HL-60 (cell line): ENCODE measurements at regions not wholly inside any gene's neighbourhood (a gene's known extent, or its start where the extent isn't known, plus 50 kb on each side); places are given as distances from the start of the nearest gene placed in this dataset.
A peak's percentile ranks its signal among the peaks of the same experiment; 100 is the strongest.

Experiments used
- DNase-seq, 2 experiments: peaks; one replicate each; pipeline ENCODE4 v3.0.0-alpha.2; 2010 to 2020; ENCODE audit warnings: low read depth in 1 of 2, low spot score in 1 of 2
- H3K27ac ChIP-seq: fragments of 250-450 bp; sonication (Bioruptor Pico); replicated peaks from 2 replicates; pipeline ENCODE4 v1.5.1; 2020; ENCODE audit warnings: mild to moderate bottlenecking, moderate library complexity
- H3K27me3 ChIP-seq: fragments of 250-450 bp; sonication (Bioruptor Pico); 2 replicates; pipeline ENCODE4 v1.5.1; 2021; ENCODE audit warnings: mild to moderate bottlenecking, moderate library complexity; ENCODE audit not compliant: insufficient read depth, poor library complexity, severe bottlenecking
- H3K4me3 ChIP-seq: replicated peaks from 2 replicates; pipeline ENCODE4 v1.5.1; 2011; ENCODE audit warnings: mild to moderate bottlenecking, control low read depth, low read length; ENCODE audit not compliant: insufficient read depth
- GABPA ChIP-seq: IDR thresholded peaks from 2 replicates; pipeline ENCODE4 v1.6.1; 2012; ENCODE audit warnings: low read depth
- POLR2AphosphoS5 ChIP-seq: IDR thresholded peaks from 2 replicates; pipeline ENCODE4 v1.6.1; 2012; ENCODE audit warnings: low read depth
- SPI1 ChIP-seq: IDR thresholded peaks from 2 replicates; pipeline ENCODE4 v1.6.1; 2012; ENCODE audit warnings: low read depth, mild to moderate bottlenecking, borderline replicate concordance
- TF ChIP-seq, protein P1 (sequence below): IDR thresholded peaks from 2 replicates; pipeline ENCODE4 v1.6.1; 2012; ENCODE audit warnings: low read depth; ENCODE audit not compliant: insufficient replicate concordance
- TF ChIP-seq, protein P2 (sequence below): IDR thresholded peaks from one replicate; pipeline ENCODE4 v1.5.1; 2011; ENCODE audit warnings: low read length, control low read depth, inconsistent platforms; ENCODE audit not compliant: insufficient read depth

DNA sequence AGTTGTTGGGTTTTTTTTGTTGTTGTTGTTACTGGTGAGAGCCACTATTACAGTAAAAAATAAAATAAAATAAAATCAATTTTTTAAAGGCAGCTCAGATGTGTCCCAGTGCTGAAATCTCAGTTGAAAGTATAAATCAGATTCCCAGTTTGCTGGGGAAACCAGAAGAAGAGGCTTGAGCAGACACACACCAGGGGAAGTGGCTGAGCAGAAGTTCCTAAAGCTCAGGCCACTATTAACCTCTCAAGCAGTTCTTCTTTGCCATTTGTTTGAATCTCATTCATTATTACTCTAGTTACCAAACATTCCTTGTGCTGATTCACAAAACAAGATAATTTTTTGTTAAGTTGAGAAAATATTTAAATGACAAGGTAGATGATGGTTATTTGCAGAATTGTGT is 70.9 kb upstream of the ZSWIM6 start:
- DNase-seq: no peak
- Histone ChIP-seq H3K4me3 (no peak overlapping the region), H3K27me3 (no peaks in the 10 kb centered on the region), H3K27ac (no peak overlapping the region)
- TF ChIP-seq GABPA (no peak), POLR2AphosphoS5 (no peak), SPI1 (no peak)
- TF ChIP-seq, protein P1, sequence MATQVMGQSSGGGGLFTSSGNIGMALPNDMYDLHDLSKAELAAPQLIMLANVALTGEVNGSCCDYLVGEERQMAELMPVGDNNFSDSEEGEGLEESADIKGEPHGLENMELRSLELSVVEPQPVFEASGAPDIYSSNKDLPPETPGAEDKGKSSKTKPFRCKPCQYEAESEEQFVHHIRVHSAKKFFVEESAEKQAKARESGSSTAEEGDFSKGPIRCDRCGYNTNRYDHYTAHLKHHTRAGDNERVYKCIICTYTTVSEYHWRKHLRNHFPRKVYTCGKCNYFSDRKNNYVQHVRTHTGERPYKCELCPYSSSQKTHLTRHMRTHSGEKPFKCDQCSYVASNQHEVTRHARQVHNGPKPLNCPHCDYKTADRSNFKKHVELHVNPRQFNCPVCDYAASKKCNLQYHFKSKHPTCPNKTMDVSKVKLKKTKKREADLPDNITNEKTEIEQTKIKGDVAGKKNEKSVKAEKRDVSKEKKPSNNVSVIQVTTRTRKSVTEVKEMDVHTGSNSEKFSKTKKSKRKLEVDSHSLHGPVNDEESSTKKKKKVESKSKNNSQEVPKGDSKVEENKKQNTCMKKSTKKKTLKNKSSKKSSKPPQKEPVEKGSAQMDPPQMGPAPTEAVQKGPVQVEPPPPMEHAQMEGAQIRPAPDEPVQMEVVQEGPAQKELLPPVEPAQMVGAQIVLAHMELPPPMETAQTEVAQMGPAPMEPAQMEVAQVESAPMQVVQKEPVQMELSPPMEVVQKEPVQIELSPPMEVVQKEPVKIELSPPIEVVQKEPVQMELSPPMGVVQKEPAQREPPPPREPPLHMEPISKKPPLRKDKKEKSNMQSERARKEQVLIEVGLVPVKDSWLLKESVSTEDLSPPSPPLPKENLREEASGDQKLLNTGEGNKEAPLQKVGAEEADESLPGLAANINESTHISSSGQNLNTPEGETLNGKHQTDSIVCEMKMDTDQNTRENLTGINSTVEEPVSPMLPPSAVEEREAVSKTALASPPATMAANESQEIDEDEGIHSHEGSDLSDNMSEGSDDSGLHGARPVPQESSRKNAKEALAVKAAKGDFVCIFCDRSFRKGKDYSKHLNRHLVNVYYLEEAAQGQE: no peak
- TF ChIP-seq, protein P2, sequence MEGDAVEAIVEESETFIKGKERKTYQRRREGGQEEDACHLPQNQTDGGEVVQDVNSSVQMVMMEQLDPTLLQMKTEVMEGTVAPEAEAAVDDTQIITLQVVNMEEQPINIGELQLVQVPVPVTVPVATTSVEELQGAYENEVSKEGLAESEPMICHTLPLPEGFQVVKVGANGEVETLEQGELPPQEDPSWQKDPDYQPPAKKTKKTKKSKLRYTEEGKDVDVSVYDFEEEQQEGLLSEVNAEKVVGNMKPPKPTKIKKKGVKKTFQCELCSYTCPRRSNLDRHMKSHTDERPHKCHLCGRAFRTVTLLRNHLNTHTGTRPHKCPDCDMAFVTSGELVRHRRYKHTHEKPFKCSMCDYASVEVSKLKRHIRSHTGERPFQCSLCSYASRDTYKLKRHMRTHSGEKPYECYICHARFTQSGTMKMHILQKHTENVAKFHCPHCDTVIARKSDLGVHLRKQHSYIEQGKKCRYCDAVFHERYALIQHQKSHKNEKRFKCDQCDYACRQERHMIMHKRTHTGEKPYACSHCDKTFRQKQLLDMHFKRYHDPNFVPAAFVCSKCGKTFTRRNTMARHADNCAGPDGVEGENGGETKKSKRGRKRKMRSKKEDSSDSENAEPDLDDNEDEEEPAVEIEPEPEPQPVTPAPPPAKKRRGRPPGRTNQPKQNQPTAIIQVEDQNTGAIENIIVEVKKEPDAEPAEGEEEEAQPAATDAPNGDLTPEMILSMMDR: no peak

DNA sequence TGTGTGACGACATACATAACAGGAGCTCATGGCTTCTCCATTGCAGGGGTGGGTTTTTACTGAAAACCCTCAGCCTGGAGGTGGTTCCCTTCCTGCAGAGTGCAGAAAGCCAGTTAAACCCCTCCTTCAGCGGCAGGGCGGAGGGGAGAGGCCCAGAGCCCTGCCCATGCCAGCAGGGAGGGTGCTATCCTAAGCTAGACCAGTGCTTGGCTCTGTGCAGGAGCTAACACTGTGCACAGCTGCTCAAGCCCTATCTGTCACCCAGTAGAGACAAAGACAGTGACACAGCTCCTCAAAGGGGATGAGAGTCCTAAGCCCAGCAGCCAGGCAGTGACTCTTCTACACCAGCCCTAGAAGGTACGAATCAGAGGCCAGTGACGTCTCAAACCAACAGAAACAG is 70.0 kb upstream of the ZSWIM6 start:
- H3K27ac ChIP-seq: no peak overlapping the region
- no peak for TF ChIP-seq GABPA
- no peak for TF ChIP-seq POLR2AphosphoS5
- TF ChIP-seq SPI1: no peak
- TF ChIP-seq, protein P2: no peak
- TF ChIP-seq, protein P1: no peak
- no peaks in the 10 kb centered on the region for H3K27me3 ChIP-seq
- H3K4me3 ChIP-seq: no peak overlapping the region
- peak in 1 of 2 experiments; percentile 2 for DNase-seq

DNA sequence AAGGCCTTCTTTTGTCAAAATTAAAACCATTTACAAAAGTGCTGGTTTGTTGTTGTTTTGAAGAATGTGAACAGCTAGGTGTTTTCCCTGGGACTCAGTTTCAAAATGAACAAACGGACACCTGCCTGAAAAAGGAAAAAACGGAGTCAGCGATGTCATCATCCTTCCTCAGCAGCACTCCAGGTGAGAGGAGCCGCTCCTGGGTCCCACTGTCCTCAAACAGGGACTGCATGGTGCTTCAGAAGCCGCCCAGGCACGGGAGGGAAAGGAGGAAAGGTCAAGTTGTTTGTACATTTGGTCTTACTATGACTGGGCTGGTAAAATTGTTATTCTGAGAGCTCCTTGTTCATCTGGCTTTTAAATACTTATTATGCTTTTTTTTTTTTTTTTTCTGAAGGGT is 69.0 kb upstream of the ZSWIM6 start:
- no peak for TF ChIP-seq SPI1
- TF ChIP-seq GABPA: no peak
- TF ChIP-seq POLR2AphosphoS5: no peak
- TF ChIP-seq, protein P2: no peak
- TF ChIP-seq, protein P1: no peak
- no peak for DNase-seq
- Histone ChIP-seq H3K27ac (no peak overlapping the region), H3K27me3 (no peaks in the 10 kb centered on the region), H3K4me3 (no peak overlapping the region)
